ENCODE measurements at regions not wholly inside any gene's neighbourhood (a gene's known extent, or its start where the extent isn't known, plus 50 kb on each side); places are given as distances from the start of the nearest gene placed in this dataset.

DNA sequence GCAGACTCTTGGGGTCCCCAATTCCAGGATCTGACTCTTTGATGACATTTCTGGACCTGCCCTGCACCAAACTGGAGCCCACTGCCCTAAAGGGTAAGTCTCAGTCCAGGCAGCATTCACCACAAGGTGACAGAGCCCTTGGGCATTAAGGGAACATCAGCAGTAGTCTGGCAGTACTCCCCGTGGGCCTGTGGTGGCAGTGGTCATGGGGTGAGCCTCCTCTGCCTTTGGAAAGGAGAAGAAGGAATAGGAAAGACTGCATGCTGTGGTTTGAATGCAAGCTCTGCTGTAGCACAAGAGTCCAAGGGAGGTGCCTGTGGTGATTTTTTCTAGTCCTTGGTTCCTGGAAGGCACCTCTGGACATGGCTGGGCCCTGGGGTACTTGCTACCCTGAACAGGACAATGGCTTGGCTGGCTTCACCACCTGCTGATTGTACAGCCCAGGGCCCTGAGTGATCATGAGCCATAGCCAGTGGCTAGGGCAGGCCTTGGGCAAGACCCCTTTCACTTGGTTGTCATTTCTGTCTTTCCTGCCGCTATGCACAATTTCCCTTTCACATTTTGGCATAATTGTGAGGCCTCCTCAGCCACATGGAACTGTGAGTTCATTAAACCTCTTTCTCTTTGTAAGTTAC lies 160.7 kb upstream of the GRIA4 start:
- TF ChIP-seq POLR2A (IDR thresholded peaks at IDR 0.05; ENCODE audit: low read depth, low read length), result no peak
- no peak for TF ChIP-seq TAF1 (IDR thresholded peaks at IDR 0.05; ENCODE audit: borderline replicate concordance, low read depth, low read length)
